ENCODE measurements at regions not wholly inside any gene's neighbourhood (a gene's known extent, or its start where the extent isn't known, plus 50 kb on each side); places are given as distances from the start of the nearest gene placed in this dataset.
A peak's percentile ranks its signal among the peaks of the same experiment; 100 is the strongest.
"Not testable (repeated sequence)": the region's sequence is repeated elsewhere in the genome, so short reads cannot be mapped to it uniquely, and the experiment has no call there.

DNA sequence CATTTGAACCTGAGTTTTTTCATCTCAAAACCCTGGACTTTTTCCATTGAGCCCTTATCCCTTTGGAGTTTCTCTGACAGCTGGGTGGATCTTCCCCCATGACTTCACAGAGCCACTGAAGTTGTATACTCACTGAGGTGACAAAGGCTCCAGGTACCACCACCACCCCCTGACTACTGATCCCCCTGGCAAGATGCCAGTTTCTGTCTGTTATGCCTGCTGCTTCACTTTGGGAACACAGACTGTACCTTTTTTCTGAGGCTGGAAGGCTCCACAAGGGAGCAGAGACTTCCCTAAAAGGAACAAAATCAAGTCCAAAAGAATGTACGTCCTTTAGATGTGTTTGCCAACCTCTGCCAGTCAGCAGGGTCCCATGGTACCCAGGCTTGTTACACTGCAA lies 160.3 kb upstream of the JADE1 start:
- DNase-seq (ENCODE audit: low spot score), result no peak

DNA sequence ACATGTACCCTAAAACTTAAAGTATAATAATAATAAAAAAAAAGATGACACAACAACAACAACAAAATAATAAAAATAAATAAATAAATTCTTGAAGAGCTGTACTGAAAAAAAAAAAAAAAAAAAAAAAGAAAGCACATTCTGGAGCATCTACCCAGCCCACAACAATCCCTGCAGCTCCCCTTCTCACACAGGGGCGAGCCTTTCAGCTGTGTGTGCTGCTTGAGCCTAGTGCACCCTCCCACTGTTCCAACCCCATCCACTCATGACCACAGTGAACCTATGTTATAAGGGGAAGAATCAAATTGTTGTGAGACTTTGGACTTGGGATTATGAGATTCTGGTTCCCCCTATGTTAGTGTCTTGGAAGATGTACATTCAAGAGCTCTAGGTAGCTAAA lies 161.5 kb upstream of the JADE1 start:
- no peak for DNase-seq (ENCODE audit: low spot score)

GRCh38 chr4:128646893-128647292 lies 162.6 kb upstream of the JADE1 start:
- DNase-seq (ENCODE audit: low spot score), result not testable (repeated sequence)

- DNase-seq (ENCODE audit: low spot score), result not testable (repeated sequence)
Measured at GRCh38 chr4:128644693-128645654, 164.5 kb upstream of the JADE1 start.

DNA sequence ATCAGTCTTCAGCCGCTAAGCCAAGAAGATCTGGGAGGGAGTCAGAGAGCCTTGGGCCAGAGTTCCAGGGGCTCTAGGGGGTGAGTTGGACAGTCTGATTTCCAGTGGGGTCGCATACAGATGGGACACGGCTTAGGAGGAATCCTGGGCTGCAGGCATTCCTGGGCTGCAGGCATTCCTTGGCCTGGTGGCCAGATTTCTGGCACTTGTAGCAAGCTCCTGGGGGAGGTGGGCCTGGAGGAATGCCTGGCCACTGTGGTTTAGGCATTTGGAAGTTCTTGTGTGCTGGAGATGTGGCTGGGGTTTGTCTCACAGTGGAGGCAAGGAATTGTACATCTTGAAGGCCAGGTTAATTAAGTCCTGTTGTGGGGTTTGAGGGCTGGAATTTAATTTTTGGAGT lies 165.4 kb upstream of the JADE1 start:
- not testable (repeated sequence) for DNase-seq (ENCODE audit: low spot score)

DNA sequence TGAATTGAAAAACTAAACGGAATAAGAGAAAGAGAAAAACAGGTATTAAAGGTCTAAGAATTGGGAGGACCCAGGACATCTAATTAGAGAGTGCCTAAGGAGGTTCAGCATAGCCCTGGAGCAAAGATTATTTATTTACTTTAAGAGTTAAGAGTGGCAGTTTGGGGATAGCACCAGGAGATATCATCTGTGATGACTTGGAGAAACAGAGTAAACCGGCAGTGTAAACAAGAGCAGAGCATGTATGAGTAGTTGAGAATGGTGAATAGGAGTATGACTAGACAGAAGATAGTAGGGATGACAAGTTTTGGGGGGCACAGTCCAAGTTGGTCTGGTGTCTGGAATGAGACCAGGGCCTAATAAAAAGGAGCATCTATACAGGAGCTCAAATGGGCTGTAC lies 167.9 kb upstream of the JADE1 start:
- DNase-seq (ENCODE audit: low spot score), result not testable (repeated sequence)

DNA sequence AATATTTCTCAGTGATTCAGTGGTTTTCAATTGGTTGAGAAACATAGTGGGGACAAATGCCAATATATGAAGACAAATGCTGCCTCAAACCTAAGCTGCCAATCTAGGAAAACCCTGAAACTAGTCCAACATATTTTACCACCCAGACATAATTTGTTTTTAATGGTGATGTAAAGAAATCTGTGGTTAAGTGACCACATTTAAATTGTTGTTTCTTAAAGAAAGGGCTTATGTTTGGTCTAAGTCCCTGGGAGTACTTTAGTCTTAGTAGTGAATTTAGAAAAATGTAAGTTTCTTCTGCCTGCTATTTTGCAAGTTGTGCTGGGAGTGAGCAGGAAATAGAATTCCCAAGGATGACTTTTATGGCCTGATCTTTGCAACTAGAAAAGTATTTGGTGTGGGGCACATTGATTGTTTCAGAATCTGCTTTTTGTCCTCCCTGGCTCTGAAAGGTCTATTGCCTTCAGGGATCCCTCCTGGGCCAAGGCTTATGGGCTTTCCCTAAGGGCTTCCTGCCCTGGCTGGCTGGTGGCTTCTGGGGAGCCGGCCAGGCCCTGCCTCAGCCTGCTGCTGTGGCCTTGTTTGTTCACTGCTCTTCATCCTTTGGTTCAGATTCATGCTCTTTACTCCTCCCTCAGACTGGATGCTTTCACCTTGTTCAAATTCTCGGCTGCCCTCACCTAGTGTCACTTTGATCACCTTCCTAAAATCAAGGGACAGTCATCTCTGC lies 169.8 kb upstream of the JADE1 start:
- DNase-seq (ENCODE audit: low spot score), result peak; percentile 37

DNA sequence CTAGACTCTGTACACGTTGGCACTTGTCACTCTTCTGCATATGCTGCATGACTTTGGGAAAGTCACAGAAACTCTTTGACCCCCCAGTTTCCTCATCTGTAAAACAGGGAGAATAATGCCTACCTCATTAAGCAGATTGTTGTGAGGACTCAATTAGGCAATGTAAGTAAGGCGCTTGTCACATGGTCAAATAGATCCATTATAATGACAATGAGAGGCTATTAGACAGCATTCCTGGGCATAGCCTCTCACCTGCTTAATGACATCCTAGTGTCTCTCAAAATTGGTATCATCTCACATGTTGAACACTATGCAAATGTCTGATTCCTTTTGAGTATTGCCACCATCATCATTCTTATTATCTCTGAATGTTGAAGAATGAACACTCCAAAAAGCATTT lies 172.6 kb upstream of the JADE1 start:
- no peak for DNase-seq (ENCODE audit: low spot score)

DNA sequence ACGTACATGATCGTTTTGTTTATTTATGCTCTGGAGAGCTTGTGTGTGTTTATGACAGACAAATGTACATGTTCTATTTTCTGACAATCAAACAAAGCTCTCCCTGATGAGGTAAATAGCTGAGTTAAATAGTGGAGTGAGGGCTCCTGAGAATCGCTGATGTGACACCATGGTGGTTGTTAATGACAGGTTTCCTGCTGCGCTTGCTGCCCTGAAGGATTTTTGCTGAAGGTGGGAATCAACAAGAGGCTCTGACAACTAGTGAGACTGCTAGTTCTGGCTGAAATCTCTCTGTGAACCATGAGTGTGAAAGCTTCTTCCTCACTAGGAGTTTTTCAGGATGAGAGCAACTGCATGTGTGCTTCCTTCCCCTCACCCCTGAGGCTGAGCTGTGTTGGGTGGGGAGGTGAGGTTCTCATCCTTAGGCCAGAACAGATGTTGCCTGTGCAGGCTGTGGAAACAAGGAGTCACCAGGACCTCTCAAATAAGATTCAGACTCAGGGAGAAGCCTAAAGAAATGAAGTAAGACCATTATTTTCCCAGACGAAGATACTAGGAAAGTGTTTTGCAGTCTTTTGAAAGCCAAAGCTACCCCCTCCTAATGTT lies 173.4 kb upstream of the JADE1 start:
- no peak for DNase-seq (ENCODE audit: low spot score)

GRCh38 chr4:128635141-128635954 lies 174.2 kb upstream of the JADE1 start:
- no peak for DNase-seq (ENCODE audit: low spot score)

DNA sequence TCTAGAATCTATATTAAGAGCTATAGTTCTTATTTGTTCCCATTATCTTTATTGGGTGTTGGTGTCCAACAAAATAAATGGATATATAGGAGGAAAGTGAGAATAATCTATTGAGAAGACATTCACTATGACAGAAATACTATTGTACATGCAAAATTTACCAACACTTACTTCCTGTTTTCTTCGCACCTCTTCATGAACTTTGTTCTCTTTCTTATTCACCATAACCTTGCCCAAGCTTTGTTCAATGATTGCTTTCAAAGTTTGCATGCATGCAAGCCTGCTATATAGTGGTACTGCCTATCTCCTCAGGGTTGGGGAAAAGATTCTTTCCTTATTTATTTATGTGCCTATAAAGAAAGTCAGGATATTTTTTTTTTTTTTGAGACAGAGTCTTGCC lies 176.4 kb upstream of the JADE1 start:
- DNase-seq (ENCODE audit: low spot score), result no peak

GRCh38 chr4:128630871-128631270 lies 178.6 kb upstream of the JADE1 start:
- no peak for DNase-seq (ENCODE audit: low spot score)

- no peak for DNase-seq (ENCODE audit: low spot score)
Measured at GRCh38 chr4:128623508-128624215, 185.8 kb upstream of the JADE1 start.

DNA sequence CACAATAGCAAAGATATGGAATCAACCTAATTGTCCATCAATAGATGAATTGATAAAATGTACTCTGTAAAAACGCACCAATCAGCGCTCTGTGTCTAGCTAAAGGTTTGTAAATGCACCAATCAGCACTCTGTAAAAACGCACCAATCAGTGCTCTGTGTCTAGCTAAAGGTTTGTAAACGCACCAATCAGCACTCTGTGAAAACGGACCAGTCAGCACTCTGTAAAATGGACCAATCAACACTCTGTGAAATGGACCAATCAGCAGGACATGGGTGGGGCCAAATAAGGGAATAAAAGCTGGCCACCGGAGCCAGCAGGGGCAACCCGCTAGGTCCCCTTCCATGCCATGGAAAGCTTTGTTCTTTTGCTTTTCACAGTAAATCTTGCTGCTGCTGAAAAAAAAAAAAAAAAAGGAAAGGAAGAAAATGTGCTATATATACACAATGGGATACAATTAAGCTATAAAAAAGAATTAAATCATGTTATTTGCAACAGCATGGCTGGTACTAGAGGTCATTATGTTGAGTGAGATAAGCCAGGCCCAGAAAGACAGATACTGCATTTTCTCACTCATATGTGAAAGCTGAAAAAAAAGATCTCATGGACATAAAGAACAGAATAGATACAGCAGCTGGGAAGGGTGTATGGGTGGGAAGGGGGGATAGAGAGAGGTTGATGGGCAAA lies 189.1 kb upstream of the JADE1 start:
- DNase-seq (ENCODE audit: low spot score), result not testable (repeated sequence)

- DNase-seq (ENCODE audit: low spot score), result no peak
Measured at GRCh38 chr4:128615197-128615596, 194.3 kb upstream of the JADE1 start.

DNA sequence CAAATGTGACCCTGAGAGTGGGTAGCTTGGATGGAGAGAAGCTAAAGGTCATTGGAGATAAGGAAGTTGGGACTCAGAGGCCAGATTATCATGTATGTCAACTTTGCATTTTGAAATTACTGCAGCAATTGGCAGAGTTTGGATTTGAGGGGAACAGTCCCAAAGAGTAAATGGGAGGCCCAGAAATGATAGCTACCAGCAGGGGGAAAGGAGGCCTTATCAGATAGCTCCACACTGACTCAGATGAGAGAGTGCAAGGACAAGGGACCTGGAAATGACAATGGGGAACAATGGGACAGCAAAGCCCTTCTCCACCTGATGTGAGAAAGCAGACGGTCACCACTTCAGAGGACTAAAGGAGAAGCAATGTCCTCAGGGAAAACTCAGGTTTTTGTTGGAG lies 201.5 kb upstream of the JADE1 start:
- no peak for DNase-seq (ENCODE audit: low spot score)

DNA sequence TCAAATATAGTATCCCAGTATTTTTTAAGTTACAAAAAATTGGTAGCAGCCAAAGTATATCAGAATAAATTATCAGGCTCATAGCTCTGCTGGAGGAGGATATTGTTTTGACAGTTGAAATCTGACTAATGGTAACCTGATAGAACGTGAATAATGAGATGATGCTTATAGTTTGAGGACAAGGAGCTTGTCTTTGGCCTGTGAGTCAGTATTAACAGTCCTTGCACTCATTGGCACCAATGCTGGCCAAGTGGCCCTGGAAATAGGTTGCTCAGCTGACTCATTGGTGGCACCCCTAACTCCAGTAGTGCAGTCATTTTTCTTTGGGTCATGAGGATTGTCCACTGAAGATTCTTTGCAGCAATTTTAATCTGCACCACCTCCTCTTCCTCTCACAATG lies 203.3 kb upstream of the JADE1 start:
- DNase-seq (ENCODE audit: low spot score), result peak; percentile 21

GRCh38 chr4:128604840-128605239 lies 204.7 kb upstream of the JADE1 start:
- no peak for DNase-seq (ENCODE audit: low spot score)

DNA sequence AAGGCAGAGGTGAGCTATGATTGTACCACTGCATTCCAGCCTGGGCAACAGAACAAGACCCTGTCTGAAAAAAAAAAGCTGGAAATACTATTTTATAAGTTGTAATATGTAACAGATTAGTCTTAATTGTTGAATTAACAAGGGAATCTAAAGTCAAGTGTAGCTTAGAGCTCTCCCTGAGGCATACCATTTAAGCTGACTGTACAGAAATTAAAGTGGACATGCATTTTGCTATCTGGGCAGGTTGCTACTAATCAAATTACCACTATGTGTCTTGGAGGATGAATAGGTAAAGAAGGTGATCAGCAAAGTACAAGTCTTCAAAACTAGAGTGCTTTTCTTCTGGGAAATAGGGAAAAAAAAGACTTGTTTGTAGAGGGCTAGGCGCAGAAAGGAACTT lies 205.3 kb upstream of the JADE1 start:
- no peak for DNase-seq (ENCODE audit: low spot score)

- DNase-seq (ENCODE audit: low spot score), result no peak
Measured at GRCh38 chr4:128603081-128603480, 206.4 kb upstream of the JADE1 start.

All from AG20443 (cell line).